IPS DF 19.7 (cell line): ENCODE measurements at regions not wholly inside any gene's neighbourhood (a gene's known extent, or its start where the extent isn't known, plus 50 kb on each side); places are given as distances from the start of the nearest gene placed in this dataset.
"Not testable (repeated sequence)": the region's sequence is repeated elsewhere in the genome, so short reads cannot be mapped to it uniquely, and the experiment has no call there.

Experiments
- DNase-seq: peaks from one replicate; pipeline ENCODE4 v3.0.0-alpha.2; 2013; ENCODE audit warnings: low read depth, low spot score

DNA sequence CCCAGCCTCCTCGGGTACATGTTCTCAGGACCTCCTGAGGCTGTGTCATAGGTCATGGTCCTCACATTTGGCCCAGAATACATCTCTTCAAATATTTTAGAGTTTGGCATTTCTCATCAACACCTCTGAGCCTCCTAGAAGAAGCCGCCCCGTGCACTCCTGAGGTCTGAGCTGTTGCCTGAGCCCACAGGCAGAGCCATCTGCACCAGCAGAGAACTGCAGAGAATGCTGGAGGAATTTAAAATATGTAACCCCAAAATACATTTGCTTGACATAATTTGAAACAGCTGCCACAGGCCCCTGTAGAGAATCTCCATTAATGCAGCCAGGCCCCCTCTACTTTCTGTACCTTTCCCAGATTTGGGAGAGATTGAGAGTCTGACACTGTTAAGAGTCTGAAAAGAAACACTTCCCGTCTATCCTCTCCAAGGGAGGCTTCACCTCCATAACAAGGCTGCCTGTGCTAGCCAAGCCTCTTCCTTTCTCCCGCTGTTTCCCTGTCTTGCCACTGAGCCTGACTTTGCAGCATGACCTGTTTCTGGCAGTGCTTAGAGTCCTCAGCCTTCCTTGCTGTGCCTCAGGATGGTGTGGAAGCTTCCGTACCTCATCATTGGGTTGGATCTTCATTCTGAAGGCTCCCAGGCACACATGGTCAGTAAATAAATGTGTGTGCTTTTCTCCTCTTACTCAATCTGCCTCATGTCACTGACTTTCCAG, 95.4 kb upstream of the SFSWAP start:
- no peak for DNase-seq

DNA sequence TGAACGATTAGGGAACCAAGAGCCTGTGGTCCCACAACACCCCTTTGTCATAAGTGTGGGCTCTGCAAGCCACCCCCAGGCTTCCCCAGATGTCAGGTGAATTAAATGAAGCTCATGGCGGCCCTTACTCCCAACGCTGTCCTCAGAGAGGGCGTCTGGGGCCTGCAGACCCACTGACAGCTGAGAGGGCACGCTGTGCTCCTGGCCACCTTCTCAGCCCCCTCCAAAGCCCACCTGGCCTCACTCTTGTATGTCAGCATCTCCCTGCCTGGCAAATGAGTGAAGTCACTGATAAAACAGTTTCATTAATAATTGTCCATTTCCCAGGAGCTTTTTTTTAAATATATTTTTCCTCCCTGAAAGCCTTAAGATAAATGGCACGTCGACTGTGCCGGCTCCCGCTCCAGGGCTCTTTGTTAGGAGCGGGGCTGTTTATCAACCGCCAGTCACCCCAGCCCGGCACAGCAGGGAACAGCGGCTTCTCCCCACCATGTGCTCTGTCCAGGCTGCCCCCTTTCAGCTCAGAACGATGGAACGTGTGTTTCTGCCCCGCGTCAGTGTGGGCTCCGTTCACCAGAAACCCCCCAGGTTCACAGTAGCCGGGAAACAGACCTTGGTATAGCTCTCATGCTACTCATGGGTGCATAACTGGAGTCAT, 94.7 kb upstream of the SFSWAP start:
- DNase-seq: no peak

- DNase-seq: no peak
Measured at GRCh38 chr12:131616738-131617137, 94.2 kb upstream of the SFSWAP start.

- DNase-seq: no peak
Measured at GRCh38 chr12:131617179-131617578, 93.7 kb upstream of the SFSWAP start.

GRCh38 chr12:131617596-131618302, 93.1 kb upstream of the SFSWAP start:
- no peak for DNase-seq

- no peak for DNase-seq
Measured at GRCh38 chr12:131618303-131618658, 92.6 kb upstream of the SFSWAP start.

GRCh38 chr12:131618701-131619100, 92.2 kb upstream of the SFSWAP start:
- DNase-seq: no peak

DNA sequence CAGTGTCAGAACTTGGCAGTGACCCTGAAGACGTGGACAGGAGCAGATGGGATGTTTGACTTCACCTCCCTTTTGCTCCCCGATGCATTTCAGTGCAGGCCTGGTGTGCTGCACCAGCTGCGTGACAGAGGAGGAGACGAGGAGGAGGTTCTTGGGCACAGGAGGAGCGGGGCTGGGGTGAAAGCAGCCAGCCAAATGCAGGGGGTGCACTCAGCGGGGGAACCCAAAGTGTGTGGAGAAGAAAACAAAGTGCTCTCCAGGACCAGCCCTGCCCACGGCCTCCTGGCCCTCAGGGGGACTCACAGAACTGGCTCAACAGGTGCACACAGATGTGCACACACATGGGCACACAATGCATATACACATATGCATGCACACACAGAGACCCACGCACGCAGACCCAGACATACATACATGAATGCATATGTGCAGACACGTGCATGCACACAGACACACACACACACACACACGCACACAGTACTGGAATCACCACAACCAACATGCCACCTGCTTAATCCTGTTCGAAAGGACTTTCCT, 91.7 kb upstream of the SFSWAP start:
- no peak for DNase-seq

- no peak for DNase-seq
Measured at GRCh38 chr12:131619736-131620506, 91.0 kb upstream of the SFSWAP start.

DNA sequence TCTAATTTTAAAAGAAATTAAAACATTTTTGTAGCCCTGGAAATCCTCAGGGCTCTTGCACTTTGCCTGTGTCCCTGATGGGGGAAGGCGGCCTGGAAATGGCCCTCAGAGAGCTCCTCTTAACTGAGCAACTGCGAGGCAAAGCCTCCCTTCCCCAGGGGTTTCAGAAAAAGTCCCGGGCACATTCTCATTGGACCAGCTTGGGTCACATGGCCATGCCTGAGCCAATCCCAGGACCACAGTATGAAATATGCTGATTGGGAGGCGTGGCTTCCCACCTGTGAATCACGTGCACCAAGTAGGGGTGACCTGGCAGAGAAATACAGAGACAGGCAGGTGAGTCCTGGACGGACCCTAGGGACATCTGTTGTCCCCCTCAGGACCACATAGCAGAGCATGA, 90.4 kb upstream of the SFSWAP start:
- no peak for DNase-seq

- no peak for DNase-seq
Measured at GRCh38 chr12:131620946-131621681, 89.8 kb upstream of the SFSWAP start.

- DNase-seq: no peak
Measured at GRCh38 chr12:131621701-131622421, 89.0 kb upstream of the SFSWAP start.

DNA sequence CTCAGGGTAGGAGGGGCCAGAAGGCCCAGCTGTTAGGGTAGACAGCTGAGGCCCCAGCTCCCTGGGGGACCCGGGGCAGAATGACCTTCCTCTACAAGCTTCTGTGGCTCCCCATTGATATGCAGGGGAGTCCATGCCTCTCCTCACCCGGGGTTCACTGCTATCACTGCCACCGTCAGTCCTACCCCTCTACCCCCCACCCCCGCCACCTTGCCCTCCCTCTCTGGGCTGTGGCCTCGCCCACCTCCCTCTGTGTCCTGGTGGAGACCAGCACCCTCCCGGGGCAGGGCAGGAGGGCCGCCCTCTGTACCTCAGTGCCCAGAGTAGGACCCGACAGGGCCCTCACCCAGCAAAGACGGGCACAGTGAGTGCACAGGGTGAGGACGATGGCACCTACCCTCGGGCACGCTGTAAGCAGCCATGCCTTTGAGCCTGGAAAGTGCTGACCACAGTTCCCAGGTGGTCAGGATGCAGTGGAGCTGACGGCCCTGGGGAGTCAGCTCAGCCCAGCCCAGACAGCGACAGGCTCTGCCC, 88.4 kb upstream of the SFSWAP start:
- no peak for DNase-seq

GRCh38 chr12:131623404-131624368, 87.2 kb upstream of the SFSWAP start:
- DNase-seq: not testable (repeated sequence)

DNA sequence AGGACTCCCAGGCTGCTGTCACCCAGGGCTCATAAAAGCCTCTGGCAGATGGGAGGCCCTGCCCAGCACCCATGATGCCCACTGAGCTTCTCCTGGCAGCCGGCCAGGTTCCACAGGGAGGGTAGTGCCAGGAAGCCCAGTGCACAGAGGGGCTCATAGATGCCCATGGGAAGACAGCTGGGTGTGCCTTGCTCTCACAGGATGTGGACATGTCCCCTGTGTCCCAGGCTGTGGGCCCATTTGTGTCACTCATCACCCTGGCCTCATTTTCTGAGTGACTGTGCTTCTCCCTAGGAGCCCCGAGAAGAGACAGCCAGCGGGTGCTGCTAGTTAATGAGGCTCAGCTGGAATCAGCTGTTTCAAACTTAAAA, 86.5 kb upstream of the SFSWAP start:
- not testable (repeated sequence) for DNase-seq

DNA sequence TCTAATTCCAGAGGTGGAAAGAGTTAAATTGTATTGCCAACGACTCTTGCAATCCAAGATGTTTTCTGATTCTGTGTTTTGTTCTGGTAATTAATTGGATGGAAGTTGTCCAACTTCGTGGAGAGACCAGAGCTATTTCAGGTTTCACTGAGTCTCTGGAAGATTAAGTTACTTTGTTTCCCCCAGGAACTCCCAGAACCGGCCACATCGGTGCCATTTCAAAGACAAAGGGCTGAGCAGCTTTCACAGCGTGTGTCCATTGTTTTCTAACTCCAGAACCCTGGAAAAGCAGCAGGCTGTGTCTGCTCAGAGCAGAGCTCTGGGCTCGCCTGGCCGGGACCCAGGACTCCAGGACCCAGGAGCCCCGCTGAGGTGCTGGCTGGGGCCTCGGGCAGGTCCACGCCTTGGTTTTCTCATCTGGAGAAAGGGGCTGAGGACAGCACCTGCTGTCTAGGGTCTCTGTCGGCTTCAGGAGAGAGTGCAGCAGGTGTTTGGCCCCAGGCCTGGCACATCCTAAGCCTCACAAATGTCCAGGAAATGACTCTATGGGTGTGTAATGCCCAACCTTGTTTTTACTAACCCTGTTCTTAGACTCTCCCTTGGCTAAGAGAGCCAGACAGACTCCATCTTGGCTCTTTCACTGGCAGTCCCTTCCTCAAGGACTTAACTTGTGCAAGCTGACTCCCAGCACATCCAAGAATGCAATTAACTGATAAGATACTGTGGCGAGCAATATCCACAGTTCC, 86.0 kb upstream of the SFSWAP start:
- not testable (repeated sequence) for DNase-seq

- DNase-seq: not testable (repeated sequence)
Measured at GRCh38 chr12:131625966-131626722, 84.7 kb upstream of the SFSWAP start.
